ENCODE measurements at regions not wholly inside any gene's neighbourhood (a gene's known extent, or its start where the extent isn't known, plus 50 kb on each side); places are given as distances from the start of the nearest gene placed in this dataset.

DNA sequence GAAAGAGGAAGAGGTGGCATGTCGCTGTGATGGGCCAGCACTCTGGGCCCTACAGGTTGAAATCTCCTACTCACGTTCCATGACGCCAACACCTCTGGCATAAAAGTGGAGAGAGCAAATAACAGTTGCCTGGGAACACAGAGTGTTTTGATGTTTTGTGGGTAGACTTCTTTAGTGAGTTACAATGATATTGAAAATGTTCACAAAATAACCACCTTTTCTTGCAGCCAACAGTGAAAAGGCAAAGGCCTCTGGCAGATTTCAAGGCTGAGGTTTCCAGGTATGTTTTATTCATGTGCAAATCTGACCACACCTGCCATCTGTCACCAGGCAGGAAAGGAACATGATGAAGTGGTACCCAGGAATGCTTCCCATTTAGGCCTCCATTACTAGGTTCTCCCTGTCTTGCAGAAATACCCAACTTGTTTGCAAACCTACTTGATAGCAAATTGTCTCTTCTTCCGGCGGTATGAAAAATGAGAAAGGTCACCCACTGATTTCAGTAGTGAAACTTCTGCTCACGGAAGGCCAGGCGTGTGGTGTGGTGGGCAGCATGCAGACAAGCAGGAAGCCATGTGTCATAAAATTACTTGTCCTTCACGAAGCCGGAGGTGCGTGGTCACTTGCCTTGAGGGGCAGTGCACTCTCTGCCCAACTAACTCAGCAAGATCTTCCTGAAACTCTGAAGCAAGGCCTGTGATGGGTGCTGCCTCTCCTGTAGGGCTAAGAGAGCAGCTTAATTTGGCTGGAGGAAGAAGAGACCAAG, 299.1 kb upstream of the PRDM1 start:
- TF ChIP-seq, protein P1, sequence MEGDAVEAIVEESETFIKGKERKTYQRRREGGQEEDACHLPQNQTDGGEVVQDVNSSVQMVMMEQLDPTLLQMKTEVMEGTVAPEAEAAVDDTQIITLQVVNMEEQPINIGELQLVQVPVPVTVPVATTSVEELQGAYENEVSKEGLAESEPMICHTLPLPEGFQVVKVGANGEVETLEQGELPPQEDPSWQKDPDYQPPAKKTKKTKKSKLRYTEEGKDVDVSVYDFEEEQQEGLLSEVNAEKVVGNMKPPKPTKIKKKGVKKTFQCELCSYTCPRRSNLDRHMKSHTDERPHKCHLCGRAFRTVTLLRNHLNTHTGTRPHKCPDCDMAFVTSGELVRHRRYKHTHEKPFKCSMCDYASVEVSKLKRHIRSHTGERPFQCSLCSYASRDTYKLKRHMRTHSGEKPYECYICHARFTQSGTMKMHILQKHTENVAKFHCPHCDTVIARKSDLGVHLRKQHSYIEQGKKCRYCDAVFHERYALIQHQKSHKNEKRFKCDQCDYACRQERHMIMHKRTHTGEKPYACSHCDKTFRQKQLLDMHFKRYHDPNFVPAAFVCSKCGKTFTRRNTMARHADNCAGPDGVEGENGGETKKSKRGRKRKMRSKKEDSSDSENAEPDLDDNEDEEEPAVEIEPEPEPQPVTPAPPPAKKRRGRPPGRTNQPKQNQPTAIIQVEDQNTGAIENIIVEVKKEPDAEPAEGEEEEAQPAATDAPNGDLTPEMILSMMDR (IDR thresholded peaks at IDR 0.05): no peak
- no peak for TF ChIP-seq POLR2A (IDR thresholded peaks at IDR 0.05)

All from thyroid gland (tissue), 4 donors.